Nephron (organoid): ENCODE measurements at regions not wholly inside any gene's neighbourhood (a gene's known extent, or its start where the extent isn't known, plus 50 kb on each side); places are given as distances from the start of the nearest gene placed in this dataset.

ENCODE experiments used
- H3K27ac Mint-ChIP-seq, 3 experiments: 2 replicates each; pipeline ENCODE4 v1.8.0; 2020; ENCODE audit warnings: mixed read lengths in 3 of 3, mild to moderate bottlenecking in 2 of 3, moderate library complexity in 1 of 3
- H3K27me3 Mint-ChIP-seq: 2 replicates; pipeline ENCODE4 v1.8.0; 2021; ENCODE audit warnings: low read depth, mild to moderate bottlenecking, moderate library complexity, mixed read lengths
- H3K36me3 Mint-ChIP-seq: 2 replicates; pipeline ENCODE4 v1.8.0; 2020; ENCODE audit warnings: low read depth, mixed read lengths
- H3K4me1 Mint-ChIP-seq: 2 replicates; pipeline ENCODE4 v1.8.0; 2020; ENCODE audit warnings: mixed read lengths
- H3K4me3 Mint-ChIP-seq, 3 experiments: 2 replicates each; pipeline ENCODE4 v1.8.0; 2020; ENCODE audit warnings: mild to moderate bottlenecking in 3 of 3, mixed read lengths in 3 of 3, moderate library complexity in 2 of 3
- H3K9me3 Mint-ChIP-seq: 2 replicates; pipeline ENCODE4 v1.8.0; 2020; ENCODE audit warnings: mixed read lengths
- TF ChIP-seq, protein P1 (sequence below), 3 experiments: fragments of 200-600 bp; sonication (generic); IDR thresholded peaks; one replicate each; pipeline ENCODE4 v1.5.0; 2021; ENCODE audit warnings: antibody characterized with exemption in 3 of 3; ENCODE audit not compliant: unreplicated experiment in 3 of 3

DNA sequence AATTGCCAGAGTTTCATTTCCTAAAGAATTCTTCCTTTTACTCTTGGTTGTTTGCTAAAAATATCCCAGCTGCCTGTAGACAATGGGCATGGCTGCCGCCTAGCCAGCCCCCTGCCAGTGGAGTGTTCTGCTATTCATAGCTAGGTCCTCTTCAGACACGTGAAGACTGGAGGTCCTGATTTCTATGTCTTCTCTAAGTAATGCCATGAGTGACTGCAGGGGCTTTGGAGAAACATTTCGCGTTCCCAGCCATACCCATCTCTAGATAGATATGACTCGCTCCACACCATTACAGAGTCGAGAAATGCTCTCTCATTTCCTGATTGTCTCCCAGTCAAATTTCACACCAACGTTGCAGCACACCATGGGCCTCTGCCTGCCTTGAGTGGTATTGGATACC is 99.5 kb upstream of the BACE2 start:
- Mint-ChIP-seq H3K9me3 (no peaks in the 10 kb centered on the region), H3K36me3 (no peaks in the 10 kb centered on the region), H3K27me3 (peaks cover 34% of the 10 kb centered on the region), H3K27ac (peak overlapping the region in 2 of 3 experiments; percentile 20 to 48), H3K4me1 (peaks cover 32% of the 10 kb centered on the region), H3K4me3 (peak overlapping the region; percentile 78 to 83 (median 78))
- TF ChIP-seq, protein P1, sequence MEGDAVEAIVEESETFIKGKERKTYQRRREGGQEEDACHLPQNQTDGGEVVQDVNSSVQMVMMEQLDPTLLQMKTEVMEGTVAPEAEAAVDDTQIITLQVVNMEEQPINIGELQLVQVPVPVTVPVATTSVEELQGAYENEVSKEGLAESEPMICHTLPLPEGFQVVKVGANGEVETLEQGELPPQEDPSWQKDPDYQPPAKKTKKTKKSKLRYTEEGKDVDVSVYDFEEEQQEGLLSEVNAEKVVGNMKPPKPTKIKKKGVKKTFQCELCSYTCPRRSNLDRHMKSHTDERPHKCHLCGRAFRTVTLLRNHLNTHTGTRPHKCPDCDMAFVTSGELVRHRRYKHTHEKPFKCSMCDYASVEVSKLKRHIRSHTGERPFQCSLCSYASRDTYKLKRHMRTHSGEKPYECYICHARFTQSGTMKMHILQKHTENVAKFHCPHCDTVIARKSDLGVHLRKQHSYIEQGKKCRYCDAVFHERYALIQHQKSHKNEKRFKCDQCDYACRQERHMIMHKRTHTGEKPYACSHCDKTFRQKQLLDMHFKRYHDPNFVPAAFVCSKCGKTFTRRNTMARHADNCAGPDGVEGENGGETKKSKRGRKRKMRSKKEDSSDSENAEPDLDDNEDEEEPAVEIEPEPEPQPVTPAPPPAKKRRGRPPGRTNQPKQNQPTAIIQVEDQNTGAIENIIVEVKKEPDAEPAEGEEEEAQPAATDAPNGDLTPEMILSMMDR (IDR thresholded peaks at IDR 0.05; ENCODE audit: unreplicated experiment in 3 of 3) = no peak

DNA sequence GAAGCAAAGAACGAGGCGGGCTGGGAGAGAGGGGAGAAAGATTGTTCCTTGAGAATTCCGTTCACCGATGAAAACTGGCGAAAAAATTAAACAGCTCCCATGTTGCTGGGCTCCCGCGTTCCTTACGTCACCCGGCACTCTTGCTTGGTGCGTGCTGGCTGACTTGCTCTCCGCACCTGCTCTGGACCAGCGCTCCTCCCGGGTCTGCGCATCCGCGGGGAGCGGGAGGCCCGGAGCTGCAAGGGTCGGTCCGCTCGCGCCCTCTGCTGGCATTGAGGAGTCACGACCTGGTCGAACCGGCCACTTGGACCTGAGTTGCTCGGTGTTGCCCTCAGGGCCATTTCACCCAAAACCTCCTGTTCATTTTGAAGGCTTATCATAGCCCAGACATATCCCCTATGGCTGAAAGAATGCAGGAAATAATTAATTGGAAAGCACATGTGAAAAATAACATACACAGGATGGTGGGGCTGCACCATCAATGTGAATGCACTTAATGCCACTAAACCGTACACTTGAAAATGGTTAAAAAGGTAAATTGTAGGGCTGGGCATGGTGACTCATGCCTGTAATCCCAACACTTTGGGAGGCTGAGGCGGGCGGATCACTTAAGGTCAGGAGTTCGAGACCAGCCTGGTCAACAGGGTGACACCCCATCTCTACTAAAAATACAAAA is 98.9 kb upstream of the BACE2 start:
- peaks cover 34% of the 10 kb centered on the region for H3K27me3 Mint-ChIP-seq
- H3K36me3 Mint-ChIP-seq = no peaks in the 10 kb centered on the region
- H3K4me1 Mint-ChIP-seq = peaks cover 29% of the 10 kb centered on the region
- TF ChIP-seq, protein P1 (IDR thresholded peaks at IDR 0.05; ENCODE audit: unreplicated experiment in 3 of 3) = peak; percentile 89 to 95 (median 90)
- peak overlapping the region; percentile 78 to 83 (median 78) for H3K4me3 Mint-ChIP-seq
- peak overlapping the region in 2 of 3 experiments; percentile 20 to 48 for H3K27ac Mint-ChIP-seq
- H3K9me3 Mint-ChIP-seq = no peaks in the 10 kb centered on the region

DNA sequence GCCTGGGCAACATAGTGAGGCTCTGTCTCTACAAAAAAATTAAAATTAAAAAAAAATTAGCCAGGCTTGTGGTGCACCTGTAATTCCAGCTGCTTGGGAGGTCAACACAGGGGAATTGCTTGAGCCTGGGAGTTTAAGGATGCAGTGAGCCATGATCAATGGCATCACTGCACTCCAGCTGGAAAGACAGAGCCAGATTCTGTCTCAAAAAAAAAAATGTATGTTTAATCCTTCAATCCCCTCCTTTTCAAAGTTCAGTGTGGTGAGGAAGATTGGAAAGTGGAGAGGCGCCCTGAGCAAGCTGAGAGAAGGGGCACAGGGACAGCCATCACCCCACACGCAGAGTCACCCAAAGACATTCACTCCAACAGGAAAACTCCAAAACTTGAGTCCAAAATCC is 97.7 kb upstream of the BACE2 start:
- Mint-ChIP-seq H3K4me3 (no peak overlapping the region), H3K27ac (no peak overlapping the region), H3K36me3 (no peaks in the 10 kb centered on the region), H3K9me3 (no peaks in the 10 kb centered on the region), H3K27me3 (peaks cover 34% of the 10 kb centered on the region), H3K4me1 (peaks cover 24% of the 10 kb centered on the region)
- TF ChIP-seq, protein P1 (IDR thresholded peaks at IDR 0.05; ENCODE audit: unreplicated experiment in 3 of 3) = no peak

DNA sequence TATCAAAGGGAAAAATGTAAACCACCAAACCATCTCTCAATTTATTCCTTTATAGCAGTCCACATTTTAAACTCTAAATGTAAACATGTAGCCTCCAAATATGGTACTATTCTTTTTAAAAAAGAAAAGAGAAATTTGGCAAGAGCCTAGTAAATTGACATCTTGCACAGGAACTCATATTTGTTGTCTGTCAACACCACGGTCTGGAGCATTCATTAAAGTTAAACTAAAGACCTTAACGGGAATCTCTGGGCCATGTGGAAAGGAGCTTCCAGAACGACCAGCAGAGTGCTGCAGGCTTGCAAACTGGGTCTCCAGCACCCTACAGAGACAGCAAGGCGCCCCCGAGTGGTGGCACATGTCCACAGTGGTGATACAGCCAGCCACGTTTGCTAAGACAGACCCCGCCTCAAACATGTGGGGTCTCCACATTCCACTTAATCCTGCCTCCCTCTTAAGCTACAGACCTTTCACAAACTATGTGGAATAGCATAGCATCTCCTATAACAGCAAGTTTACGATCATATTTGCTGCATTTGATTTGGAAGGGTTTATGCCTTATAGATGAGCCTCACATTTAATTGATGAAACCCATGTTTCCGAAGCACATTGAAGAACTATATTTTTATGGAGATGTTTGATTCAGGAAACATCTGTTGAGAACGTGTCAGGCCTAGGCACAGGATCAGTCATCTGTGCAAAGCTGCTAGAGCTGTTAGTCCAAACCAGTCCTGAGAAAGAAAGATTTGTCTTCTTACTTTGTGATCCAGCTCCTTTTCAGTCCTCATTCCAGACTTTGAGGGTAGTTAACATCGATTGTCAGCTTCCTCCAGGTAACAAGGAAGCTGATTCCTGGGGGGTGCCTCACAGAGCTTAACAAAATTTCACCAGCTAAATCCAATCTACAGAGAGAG is 96.4 kb upstream of the BACE2 start:
- Mint-ChIP-seq H3K36me3 (no peaks in the 10 kb centered on the region), H3K4me3 (no peak overlapping the region), H3K9me3 (no peaks in the 10 kb centered on the region), H3K27ac (no peak overlapping the region), H3K27me3 (peaks cover 28% of the 10 kb centered on the region), H3K4me1 (peaks cover 20% of the 10 kb centered on the region)
- TF ChIP-seq, protein P1 (IDR thresholded peaks at IDR 0.05; ENCODE audit: unreplicated experiment in 3 of 3) = peak in 1 of 3 experiments; percentile 13

DNA sequence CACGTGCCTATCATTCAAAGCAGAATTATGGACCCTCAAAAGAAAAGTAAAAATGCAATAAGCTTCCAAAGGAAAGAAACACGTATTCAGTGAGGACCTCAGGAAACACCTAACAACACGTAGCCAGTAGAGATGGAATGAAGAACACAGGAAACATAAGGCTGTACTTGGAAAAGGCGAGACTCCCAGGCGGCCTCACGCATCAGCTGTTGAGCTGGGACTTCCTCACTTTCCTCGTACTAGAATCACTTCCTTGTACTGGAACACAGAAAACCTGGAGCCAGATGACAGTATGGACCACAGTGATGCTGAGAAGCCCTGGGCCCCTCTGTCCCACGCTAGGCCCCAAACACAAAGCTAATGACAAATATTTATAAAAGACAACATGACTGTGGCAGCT is 94.4 kb upstream of the BACE2 start:
- Mint-ChIP-seq H3K27ac (no peak overlapping the region), H3K4me3 (no peak overlapping the region), H3K9me3 (no peaks in the 10 kb centered on the region), H3K36me3 (no peaks in the 10 kb centered on the region), H3K27me3 (peaks cover 14% of the 10 kb centered on the region), H3K4me1 (peaks cover 6% of the 10 kb centered on the region)
- TF ChIP-seq, protein P1 (IDR thresholded peaks at IDR 0.05; ENCODE audit: unreplicated experiment in 3 of 3) = no peak
